ENCODE measurements at regions not wholly inside any gene's neighbourhood (a gene's known extent, or its start where the extent isn't known, plus 50 kb on each side); places are given as distances from the start of the nearest gene placed in this dataset.

DNA sequence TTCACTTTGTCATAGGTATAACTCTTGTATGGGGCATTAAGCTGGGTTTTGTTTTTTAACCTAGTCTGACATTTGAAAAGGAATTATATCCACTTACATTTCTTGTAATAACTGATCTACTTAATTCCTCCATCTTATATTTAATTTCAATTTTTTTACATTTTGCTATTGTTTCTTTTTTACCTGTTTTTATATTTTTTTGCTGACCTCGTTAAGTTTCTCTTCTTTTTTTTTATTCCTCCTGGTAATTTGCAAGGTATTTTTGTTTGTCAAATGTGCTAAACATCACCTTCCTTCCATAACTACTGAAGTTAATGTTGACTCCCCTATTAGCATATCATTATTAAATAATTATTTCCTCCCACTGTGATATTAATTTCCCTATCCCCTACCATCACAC lies 87.7 kb upstream of the NR2F2 start:
- no peak overlapping the region for H2BK5ac ChIP-seq (ENCODE audit: low read length)
- H3K4ac ChIP-seq (ENCODE audit: low read depth, low read length) = no peak overlapping the region
- no peaks in the 10 kb centered on the region for H3K4me1 ChIP-seq (ENCODE audit: control insufficient read depth, low read depth, low read length)
- no peak overlapping the region for H2BK120ac ChIP-seq (ENCODE audit: low read depth, low read length)
- H2BK15ac ChIP-seq (replicated peaks; ENCODE audit: low read depth) = no peak overlapping the region
- no peak overlapping the region for H3K23ac ChIP-seq (ENCODE audit: low read length)
- H3K27me3 ChIP-seq (ENCODE audit: insufficient read depth, low read length, poor library complexity) = no peaks in the 10 kb centered on the region
- H3K18ac ChIP-seq (ENCODE audit: low read length) = no peak overlapping the region
- WGBS (ENCODE audit: extremely low coverage, insufficient coverage, low lambda C conversion rate) = 100% methylated on average over 1 of the region's 1 CpG
- no peak overlapping the region for H4K5ac ChIP-seq (ENCODE audit: low read length)
- H2AK5ac ChIP-seq (ENCODE audit: low read length) = no peak overlapping the region
- H3K27ac ChIP-seq (ENCODE audit: low read depth, low read length) = no peak overlapping the region
- no peak overlapping the region for H3K56ac ChIP-seq (ENCODE audit: low read length)
- no peak overlapping the region for H3K9ac ChIP-seq (ENCODE audit: low read length)
- no peaks in the 10 kb centered on the region for H3K79me2 ChIP-seq (ENCODE audit: control insufficient read depth, insufficient read depth, low read length)
- H3K4me2 ChIP-seq (ENCODE audit: low read length) = no peak overlapping the region
- DNase-seq = no peak
- no peak overlapping the region for H4K8ac ChIP-seq (ENCODE audit: low read depth, low read length)
- H3K36me3 ChIP-seq (ENCODE audit: control insufficient read depth, insufficient read depth, low read length) = no peaks in the 10 kb centered on the region
- H3K4me3 ChIP-seq (ENCODE audit: low read length) = no peak overlapping the region
- H3K79me1 ChIP-seq (ENCODE audit: low read length) = no peaks in the 10 kb centered on the region

DNA sequence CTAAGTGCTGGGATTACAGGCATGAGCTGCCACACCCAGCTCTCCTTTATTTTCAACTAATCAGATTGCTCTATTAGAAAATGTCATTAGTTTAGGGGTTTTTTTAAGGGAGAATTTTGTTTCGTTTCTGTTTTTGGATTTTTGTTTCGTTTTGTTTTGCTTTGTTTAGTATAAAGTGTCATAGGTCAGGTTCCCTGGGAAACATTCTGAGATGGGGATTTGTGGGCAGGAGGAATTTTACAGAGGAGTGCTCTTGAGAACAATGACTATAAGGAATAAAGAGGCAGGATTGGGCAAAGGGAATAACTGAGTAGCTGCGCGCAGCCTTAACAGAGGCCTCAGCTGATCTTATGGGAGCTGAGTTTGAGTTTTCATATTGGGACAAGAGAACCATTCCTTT lies 86.8 kb upstream of the NR2F2 start:
- 100% methylated on average over 2 of the region's 4 CpGs for WGBS (ENCODE audit: extremely low coverage, insufficient coverage, low lambda C conversion rate)
- no peak overlapping the region for H4K5ac ChIP-seq (ENCODE audit: low read length)
- H3K4me1 ChIP-seq (ENCODE audit: control insufficient read depth, low read depth, low read length) = no peaks in the 10 kb centered on the region
- no peak overlapping the region for H3K56ac ChIP-seq (ENCODE audit: low read length)
- no peak overlapping the region for H3K23ac ChIP-seq (ENCODE audit: low read length)
- no peak overlapping the region for H3K27ac ChIP-seq (ENCODE audit: low read depth, low read length)
- no peak overlapping the region for H3K4ac ChIP-seq (ENCODE audit: low read depth, low read length)
- no peaks in the 10 kb centered on the region for H3K79me2 ChIP-seq (ENCODE audit: control insufficient read depth, insufficient read depth, low read length)
- DNase-seq = no peak
- H3K36me3 ChIP-seq (ENCODE audit: control insufficient read depth, insufficient read depth, low read length) = no peaks in the 10 kb centered on the region
- H2BK120ac ChIP-seq (ENCODE audit: low read depth, low read length) = no peak overlapping the region
- H2BK5ac ChIP-seq (ENCODE audit: low read length) = no peak overlapping the region
- H3K79me1 ChIP-seq (ENCODE audit: low read length) = no peaks in the 10 kb centered on the region
- H4K8ac ChIP-seq (ENCODE audit: low read depth, low read length) = no peak overlapping the region
- H3K4me3 ChIP-seq (ENCODE audit: low read length) = no peak overlapping the region
- H2BK15ac ChIP-seq (replicated peaks; ENCODE audit: low read depth) = no peak overlapping the region
- no peaks in the 10 kb centered on the region for H3K27me3 ChIP-seq (ENCODE audit: insufficient read depth, low read length, poor library complexity)
- no peak overlapping the region for H3K18ac ChIP-seq (ENCODE audit: low read length)
- no peak overlapping the region for H3K4me2 ChIP-seq (ENCODE audit: low read length)
- no peak overlapping the region for H2AK5ac ChIP-seq (ENCODE audit: low read length)
- H3K9ac ChIP-seq (ENCODE audit: low read length) = no peak overlapping the region

DNA sequence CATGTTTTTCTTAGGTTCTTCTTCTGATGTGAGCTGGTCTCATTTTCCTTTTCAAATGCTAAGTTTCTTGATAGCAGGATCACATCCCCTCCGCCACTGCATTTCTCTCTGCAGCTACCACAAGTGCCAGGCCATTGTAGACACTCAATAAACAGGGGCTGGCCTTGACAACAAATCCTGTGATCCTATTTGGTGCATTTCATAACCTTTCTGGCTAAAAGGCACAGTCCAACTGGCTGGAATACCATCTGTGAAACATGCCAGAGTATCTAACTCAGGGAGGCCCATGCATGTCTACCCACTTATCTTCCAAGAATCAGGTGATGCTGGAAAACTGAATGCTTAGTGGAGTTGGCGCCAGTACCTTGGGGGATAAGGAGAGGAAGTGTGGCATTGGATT lies 85.2 kb upstream of the NR2F2 start:
- no peak overlapping the region for H2BK5ac ChIP-seq (ENCODE audit: low read length)
- H3K27me3 ChIP-seq (ENCODE audit: insufficient read depth, low read length, poor library complexity) = no peaks in the 10 kb centered on the region
- H3K56ac ChIP-seq (ENCODE audit: low read length) = no peak overlapping the region
- no peak overlapping the region for H3K18ac ChIP-seq (ENCODE audit: low read length)
- DNase-seq = no peak
- WGBS (ENCODE audit: extremely low coverage, insufficient coverage, low lambda C conversion rate) = no CpG with 5 or more reads among the region's 2 CpGs
- H3K36me3 ChIP-seq (ENCODE audit: control insufficient read depth, insufficient read depth, low read length) = no peaks in the 10 kb centered on the region
- H2BK120ac ChIP-seq (ENCODE audit: low read depth, low read length) = no peak overlapping the region
- H3K27ac ChIP-seq (ENCODE audit: low read depth, low read length) = no peak overlapping the region
- H3K23ac ChIP-seq (ENCODE audit: low read length) = no peak overlapping the region
- no peaks in the 10 kb centered on the region for H3K4me1 ChIP-seq (ENCODE audit: control insufficient read depth, low read depth, low read length)
- H3K4ac ChIP-seq (ENCODE audit: low read depth, low read length) = no peak overlapping the region
- H3K9ac ChIP-seq (ENCODE audit: low read length) = no peak overlapping the region
- no peak overlapping the region for H3K4me2 ChIP-seq (ENCODE audit: low read length)
- H3K79me1 ChIP-seq (ENCODE audit: low read length) = no peaks in the 10 kb centered on the region
- H3K79me2 ChIP-seq (ENCODE audit: control insufficient read depth, insufficient read depth, low read length) = no peaks in the 10 kb centered on the region
- H2AK5ac ChIP-seq (ENCODE audit: low read length) = no peak overlapping the region
- no peak overlapping the region for H4K5ac ChIP-seq (ENCODE audit: low read length)
- H4K8ac ChIP-seq (ENCODE audit: low read depth, low read length) = no peak overlapping the region
- no peak overlapping the region for H3K4me3 ChIP-seq (ENCODE audit: low read length)
- no peak overlapping the region for H2BK15ac ChIP-seq (replicated peaks; ENCODE audit: low read depth)

DNA sequence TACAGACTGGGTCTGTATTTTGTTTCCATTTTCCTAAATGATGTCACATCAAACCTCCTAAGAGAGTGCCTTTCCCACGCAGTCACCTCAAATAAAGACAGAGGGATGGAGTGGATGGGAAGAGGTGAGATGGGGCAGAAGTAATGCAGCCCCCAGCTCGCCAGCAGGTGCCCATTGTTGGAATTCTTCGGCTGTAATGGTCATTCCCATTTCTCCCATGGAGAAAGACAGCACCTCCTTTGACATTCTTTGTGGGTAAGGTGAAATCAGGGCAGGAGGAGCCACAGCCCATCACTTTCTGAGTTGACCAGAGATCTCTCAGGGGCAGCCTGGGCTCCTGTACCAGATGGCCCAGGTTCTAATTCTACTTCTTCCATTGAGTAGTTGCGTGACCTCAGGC lies 84.4 kb upstream of the NR2F2 start:
- no peak overlapping the region for H2BK15ac ChIP-seq (replicated peaks; ENCODE audit: low read depth)
- H3K4me1 ChIP-seq (ENCODE audit: control insufficient read depth, low read depth, low read length) = no peaks in the 10 kb centered on the region
- H3K23ac ChIP-seq (ENCODE audit: low read length) = no peak overlapping the region
- no peak overlapping the region for H3K4me3 ChIP-seq (ENCODE audit: low read length)
- no peak overlapping the region for H3K4me2 ChIP-seq (ENCODE audit: low read length)
- no peaks in the 10 kb centered on the region for H3K79me1 ChIP-seq (ENCODE audit: low read length)
- H2BK5ac ChIP-seq (ENCODE audit: low read length) = no peak overlapping the region
- H3K4ac ChIP-seq (ENCODE audit: low read depth, low read length) = no peak overlapping the region
- H3K56ac ChIP-seq (ENCODE audit: low read length) = no peak overlapping the region
- DNase-seq = peak; percentile 36
- no peaks in the 10 kb centered on the region for H3K27me3 ChIP-seq (ENCODE audit: insufficient read depth, low read length, poor library complexity)
- no peak overlapping the region for H3K27ac ChIP-seq (ENCODE audit: low read depth, low read length)
- H4K5ac ChIP-seq (ENCODE audit: low read length) = no peak overlapping the region
- no peak overlapping the region for H2AK5ac ChIP-seq (ENCODE audit: low read length)
- no CpG with 5 or more reads among the region's 4 CpGs for whole genome bisulfite sequencing (ENCODE audit: extremely low coverage, insufficient coverage, low lambda C conversion rate)
- no peak overlapping the region for H2BK120ac ChIP-seq (ENCODE audit: low read depth, low read length)
- no peaks in the 10 kb centered on the region for H3K36me3 ChIP-seq (ENCODE audit: control insufficient read depth, insufficient read depth, low read length)
- no peaks in the 10 kb centered on the region for H3K79me2 ChIP-seq (ENCODE audit: control insufficient read depth, insufficient read depth, low read length)
- no peak overlapping the region for H4K8ac ChIP-seq (ENCODE audit: low read depth, low read length)
- no peak overlapping the region for H3K18ac ChIP-seq (ENCODE audit: low read length)
- H3K9ac ChIP-seq (ENCODE audit: low read length) = no peak overlapping the region

DNA sequence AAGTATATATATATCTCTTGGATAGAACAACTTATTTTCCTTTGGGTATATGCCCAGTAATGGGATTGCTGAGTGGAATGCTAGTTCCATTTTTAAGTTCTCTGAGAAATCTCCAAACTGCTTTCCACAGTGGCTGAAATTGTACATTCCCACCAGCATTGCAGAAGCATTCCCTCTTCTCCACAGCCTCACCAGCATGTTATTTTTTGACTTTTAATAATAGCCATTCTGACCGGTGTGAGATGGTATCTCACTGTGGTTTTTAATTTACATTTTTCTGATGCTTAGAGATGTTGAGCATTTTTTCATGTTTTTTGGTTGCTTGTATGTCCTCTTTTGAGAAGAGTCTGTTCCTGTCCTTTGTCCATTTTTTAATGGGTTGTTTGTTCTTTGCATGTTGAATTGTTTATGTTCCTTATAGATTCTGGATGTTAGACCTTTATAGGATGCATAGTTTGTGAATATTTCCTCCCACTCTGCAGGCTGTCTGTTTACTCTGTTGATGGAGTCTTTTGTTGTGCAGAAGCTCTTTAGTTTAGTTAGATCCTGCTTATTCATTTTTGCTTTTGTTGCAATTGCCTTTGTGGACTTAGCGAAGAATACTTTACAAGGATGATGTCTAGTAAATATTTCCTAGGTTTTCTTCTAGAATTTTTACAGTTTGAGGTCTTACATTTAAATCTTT lies 82.7 kb upstream of the NR2F2 start:
- no peak overlapping the region for H4K5ac ChIP-seq (ENCODE audit: low read length)
- H2AK5ac ChIP-seq (ENCODE audit: low read length) = no peak overlapping the region
- H3K4me3 ChIP-seq (ENCODE audit: low read length) = no peak overlapping the region
- no peak overlapping the region for H3K23ac ChIP-seq (ENCODE audit: low read length)
- WGBS (ENCODE audit: extremely low coverage, insufficient coverage, low lambda C conversion rate) = no CpG with 5 or more reads among the region's 2 CpGs
- H2BK5ac ChIP-seq (ENCODE audit: low read length) = no peak overlapping the region
- H3K79me2 ChIP-seq (ENCODE audit: control insufficient read depth, insufficient read depth, low read length) = no peaks in the 10 kb centered on the region
- H3K27ac ChIP-seq (ENCODE audit: low read depth, low read length) = no peak overlapping the region
- no peaks in the 10 kb centered on the region for H3K36me3 ChIP-seq (ENCODE audit: control insufficient read depth, insufficient read depth, low read length)
- no peak overlapping the region for H2BK120ac ChIP-seq (ENCODE audit: low read depth, low read length)
- no peaks in the 10 kb centered on the region for H3K79me1 ChIP-seq (ENCODE audit: low read length)
- H3K4ac ChIP-seq (ENCODE audit: low read depth, low read length) = no peak overlapping the region
- no peak overlapping the region for H3K9ac ChIP-seq (ENCODE audit: low read length)
- no peak overlapping the region for H3K18ac ChIP-seq (ENCODE audit: low read length)
- H4K8ac ChIP-seq (ENCODE audit: low read depth, low read length) = no peak overlapping the region
- no peaks in the 10 kb centered on the region for H3K4me1 ChIP-seq (ENCODE audit: control insufficient read depth, low read depth, low read length)
- H3K27me3 ChIP-seq (ENCODE audit: insufficient read depth, low read length, poor library complexity) = no peaks in the 10 kb centered on the region
- no peak overlapping the region for H2BK15ac ChIP-seq (replicated peaks; ENCODE audit: low read depth)
- no peak for DNase-seq
- no peak overlapping the region for H3K56ac ChIP-seq (ENCODE audit: low read length)
- H3K4me2 ChIP-seq (ENCODE audit: low read length) = no peak overlapping the region

DNA sequence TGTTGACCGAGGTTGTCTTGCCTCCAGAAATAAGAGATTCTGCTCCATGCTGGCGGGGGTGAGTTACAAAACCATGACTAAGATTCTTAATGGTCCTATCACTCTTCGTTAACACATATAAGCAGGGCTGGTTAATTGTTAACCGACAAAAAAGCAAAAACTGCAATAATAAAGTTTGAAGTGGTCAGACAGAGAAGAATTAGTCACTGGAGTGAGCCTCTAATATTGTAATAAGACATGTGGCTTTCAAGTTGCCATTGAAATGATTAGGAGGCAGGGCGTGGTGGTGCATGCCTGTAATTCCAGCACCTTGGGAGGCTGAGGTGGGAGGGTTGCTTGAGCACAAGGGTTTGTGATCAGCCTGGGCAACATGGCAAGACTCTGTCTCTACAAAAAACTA lies 78.4 kb upstream of the NR2F2 start:
- H3K18ac ChIP-seq (ENCODE audit: low read length) = no peak overlapping the region
- H3K27me3 ChIP-seq (ENCODE audit: insufficient read depth, low read length, poor library complexity) = no peaks in the 10 kb centered on the region
- H4K5ac ChIP-seq (ENCODE audit: low read length) = no peak overlapping the region
- H2AK5ac ChIP-seq (ENCODE audit: low read length) = no peak overlapping the region
- H3K36me3 ChIP-seq (ENCODE audit: control insufficient read depth, insufficient read depth, low read length) = no peaks in the 10 kb centered on the region
- no peaks in the 10 kb centered on the region for H3K79me2 ChIP-seq (ENCODE audit: control insufficient read depth, insufficient read depth, low read length)
- H3K56ac ChIP-seq (ENCODE audit: low read length) = no peak overlapping the region
- no CpG with 5 or more reads among the region's 5 CpGs for WGBS (ENCODE audit: extremely low coverage, insufficient coverage, low lambda C conversion rate)
- no peak overlapping the region for H3K4me3 ChIP-seq (ENCODE audit: low read length)
- no peaks in the 10 kb centered on the region for H3K79me1 ChIP-seq (ENCODE audit: low read length)
- no peak overlapping the region for H4K8ac ChIP-seq (ENCODE audit: low read depth, low read length)
- DNase-seq = no peak
- H2BK5ac ChIP-seq (ENCODE audit: low read length) = no peak overlapping the region
- H2BK120ac ChIP-seq (ENCODE audit: low read depth, low read length) = no peak overlapping the region
- no peak overlapping the region for H3K23ac ChIP-seq (ENCODE audit: low read length)
- H3K4me1 ChIP-seq (ENCODE audit: control insufficient read depth, low read depth, low read length) = no peaks in the 10 kb centered on the region
- H2BK15ac ChIP-seq (replicated peaks; ENCODE audit: low read depth) = no peak overlapping the region
- no peak overlapping the region for H3K4me2 ChIP-seq (ENCODE audit: low read length)
- no peak overlapping the region for H3K4ac ChIP-seq (ENCODE audit: low read depth, low read length)
- H3K27ac ChIP-seq (ENCODE audit: low read depth, low read length) = no peak overlapping the region
- no peak overlapping the region for H3K9ac ChIP-seq (ENCODE audit: low read length)
